Cardiac fibroblast (primary cell): ENCODE measurements at regions not wholly inside any gene's neighbourhood (a gene's known extent, or its start where the extent isn't known, plus 50 kb on each side); places are given as distances from the start of the nearest gene placed in this dataset.

Experiments
- DNase-seq, 2 donors: peaks; one replicate each; pipeline versions ENCODE4 v3.0.0 to v3.0.0-alpha.2; 2010; ENCODE audit warnings: low read depth in 2 of 2
- H3K4me3 ChIP-seq, 2 donors: replicated peaks in 1 of 2; 1 replicate in 1 of 2; 2 replicates in 1 of 2; pipeline ENCODE4 v1.5.1; 2011; ENCODE audit warnings: low read depth in 2 of 2, low read length in 2 of 2, mild to moderate bottlenecking in 2 of 2, moderate library complexity in 1 of 2
- CTCF ChIP-seq: IDR thresholded peaks from one replicate; pipeline ENCODE4 v1.5.1; 2011; ENCODE audit warnings: low read depth, mild to moderate bottlenecking, low read length, inconsistent platforms

- peak; percentile 1 to 18 for DNase-seq
- TF ChIP-seq CTCF = no peak
Observed at GRCh38 chr4:148716431-148717052, 274.3 kb upstream of the NR3C2 start.

GRCh38 chr4:148704291-148704690 lies 262.1 kb upstream of the NR3C2 start:
- H3K4me3 ChIP-seq = no peak overlapping the region
- peak in 1 of 2 donors; percentile 7 for DNase-seq
- TF ChIP-seq CTCF = peak; percentile 18

More at GRCh38 chr4:148716431-148717052, 274.3 kb upstream of the NR3C2 start:
- H3K4me3 ChIP-seq = no peak overlapping the region

GRCh38 chr4:148694702-148695101 lies 252.5 kb upstream of the NR3C2 start:
- no peak overlapping the region for H3K4me3 ChIP-seq
- DNase-seq = no peak
- TF ChIP-seq CTCF = no peak

- H3K4me3 ChIP-seq = no peak overlapping the region
- no peak for TF ChIP-seq CTCF
- DNase-seq = no peak
Observed at GRCh38 chr4:148693913-148694649, 251.9 kb upstream of the NR3C2 start.

- TF ChIP-seq CTCF = no peak
- no peak overlapping the region for H3K4me3 ChIP-seq
- no peak for DNase-seq
Observed at GRCh38 chr4:148692242-148692641, 250.0 kb upstream of the NR3C2 start.

- no peak for DNase-seq
- no peak for TF ChIP-seq CTCF
- H3K4me3 ChIP-seq = no peak overlapping the region
Observed at GRCh38 chr4:148686449-148686848, 244.2 kb upstream of the NR3C2 start.
